Breast epithelium (tissue), 3 donors: ENCODE measurements at regions not wholly inside any gene's neighbourhood (a gene's known extent, or its start where the extent isn't known, plus 50 kb on each side); places are given as distances from the start of the nearest gene placed in this dataset.

Experiments used
- POLR2A ChIP-seq: fragments of 450-650 bp; IDR thresholded peaks from one replicate; pipeline ENCODE4 v1.6.1; 2016; ENCODE audit warnings: antibody characterized with exemption, mild to moderate bottlenecking, moderate library complexity
- POLR2AphosphoS5 ChIP-seq, 3 donors: sonication (generic); formaldehyde crosslinking; IDR thresholded peaks; one replicate each; pipeline ENCODE4 v1.6.1; 2017; ENCODE audit warnings: antibody characterized with exemption in 3 of 3
- TF ChIP-seq, protein P1 (sequence below), 3 donors: fragments of 450-650 bp; IDR thresholded peaks; one replicate each; pipeline ENCODE4 v1.5.1; 2016 to 2017; ENCODE audit warnings: antibody characterized with exemption in 3 of 3, mild to moderate bottlenecking in 3 of 3, moderate library complexity in 3 of 3

DNA sequence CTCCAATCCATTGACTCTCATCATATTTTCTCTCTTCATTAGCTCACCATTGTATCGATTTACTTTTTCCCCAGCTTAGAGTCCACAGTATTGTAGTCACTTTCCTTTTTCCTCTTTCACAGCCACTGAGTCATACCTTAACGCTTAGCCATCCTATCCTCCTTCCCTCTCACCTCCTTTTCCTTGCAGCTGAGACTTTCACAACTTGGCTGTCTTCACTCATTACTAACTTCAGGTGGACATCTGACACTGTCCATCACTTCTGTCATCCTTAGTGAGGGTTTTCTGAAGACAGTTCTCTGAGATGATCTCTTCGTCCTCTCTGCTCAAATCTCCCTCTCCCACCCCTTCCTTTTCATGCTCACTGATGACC lies 70.5 kb upstream of the ESX1 start:
- TF ChIP-seq, protein P1, sequence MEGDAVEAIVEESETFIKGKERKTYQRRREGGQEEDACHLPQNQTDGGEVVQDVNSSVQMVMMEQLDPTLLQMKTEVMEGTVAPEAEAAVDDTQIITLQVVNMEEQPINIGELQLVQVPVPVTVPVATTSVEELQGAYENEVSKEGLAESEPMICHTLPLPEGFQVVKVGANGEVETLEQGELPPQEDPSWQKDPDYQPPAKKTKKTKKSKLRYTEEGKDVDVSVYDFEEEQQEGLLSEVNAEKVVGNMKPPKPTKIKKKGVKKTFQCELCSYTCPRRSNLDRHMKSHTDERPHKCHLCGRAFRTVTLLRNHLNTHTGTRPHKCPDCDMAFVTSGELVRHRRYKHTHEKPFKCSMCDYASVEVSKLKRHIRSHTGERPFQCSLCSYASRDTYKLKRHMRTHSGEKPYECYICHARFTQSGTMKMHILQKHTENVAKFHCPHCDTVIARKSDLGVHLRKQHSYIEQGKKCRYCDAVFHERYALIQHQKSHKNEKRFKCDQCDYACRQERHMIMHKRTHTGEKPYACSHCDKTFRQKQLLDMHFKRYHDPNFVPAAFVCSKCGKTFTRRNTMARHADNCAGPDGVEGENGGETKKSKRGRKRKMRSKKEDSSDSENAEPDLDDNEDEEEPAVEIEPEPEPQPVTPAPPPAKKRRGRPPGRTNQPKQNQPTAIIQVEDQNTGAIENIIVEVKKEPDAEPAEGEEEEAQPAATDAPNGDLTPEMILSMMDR (IDR thresholded peaks at IDR 0.05), result no peak
- TF ChIP-seq POLR2AphosphoS5 (IDR thresholded peaks at IDR 0.05), result no peak
- TF ChIP-seq POLR2A, result no peak
